ENCODE measurements at regions not wholly inside any gene's neighbourhood (a gene's known extent, or its start where the extent isn't known, plus 50 kb on each side); places are given as distances from the start of the nearest gene placed in this dataset.

DNA sequence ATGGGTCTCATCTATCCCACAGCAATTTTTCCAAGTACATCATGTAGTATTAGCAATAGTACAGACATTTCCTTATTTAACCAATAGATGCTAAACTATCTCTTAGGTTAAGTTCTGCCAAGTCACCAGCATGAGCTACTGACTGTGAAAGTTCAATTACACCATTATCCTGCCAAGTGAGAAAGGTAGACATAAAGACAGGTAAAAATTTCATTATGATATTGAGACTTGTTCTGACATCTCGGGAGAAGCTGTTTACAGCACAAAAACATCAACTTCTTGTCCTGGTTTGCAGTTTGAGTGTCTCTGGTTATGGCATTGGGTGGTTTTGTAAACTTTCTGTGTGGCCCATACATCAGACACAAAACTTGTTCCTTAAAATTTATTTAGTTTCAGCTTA, 622.4 kb upstream of the PCDH10 start:
- TF ChIP-seq CTCF (IDR thresholded peaks at IDR 0.05; ENCODE audit: poor library complexity), result no peak
- TF ChIP-seq EZH2phosphoT487 (IDR thresholded peaks at IDR 0.05; ENCODE audit: low read depth, severe bottlenecking, unreplicated experiment), result no peak
- TF ChIP-seq EZH2 (IDR thresholded peaks at IDR 0.05; ENCODE audit: borderline replicate concordance), result no peak
